Small intestine (tissue), 7 donors: ENCODE measurements at regions not wholly inside any gene's neighbourhood (a gene's known extent, or its start where the extent isn't known, plus 50 kb on each side); places are given as distances from the start of the nearest gene placed in this dataset.
"Not testable (repeated sequence)": the region's sequence is repeated elsewhere in the genome, so short reads cannot be mapped to it uniquely, and the experiment has no call there.

Source experiments
- DNase-seq, 2 donors: peaks; one replicate each; pipeline versions ENCODE4 v3.0.0 to v3.0.0-alpha.2; 2013
- FAIRE-seq: peaks from 2 replicates; lab custom pipeline; 2012; peaks lifted over from hg19 to GRCh38; lab: Jason Lieb, UNC
- H3K27ac ChIP-seq, 3 donors: one replicate each; pipeline ENCODE4 v1.5.1; 2013; ENCODE audit warnings: low read length in 2 of 3, mild to moderate bottlenecking in 2 of 3, control low read depth in 1 of 3, inconsistent platforms in 1 of 3, low read depth in 1 of 3, moderate library complexity in 1 of 3
- H3K27me3 ChIP-seq, 3 donors: one replicate each; pipeline ENCODE4 v1.6.1; 2013; ENCODE audit warnings: low read length in 3 of 3, inconsistent platforms in 1 of 3; ENCODE audit not compliant: control insufficient read depth in 3 of 3, insufficient read depth in 3 of 3
- H3K36me3 ChIP-seq, 3 donors: one replicate each; pipeline ENCODE4 v1.6.1; 2013; ENCODE audit warnings: low read length in 3 of 3, inconsistent platforms in 1 of 3, low read depth in 1 of 3, mild to moderate bottlenecking in 1 of 3, moderate library complexity in 1 of 3; ENCODE audit not compliant: control insufficient read depth in 3 of 3, insufficient read depth in 2 of 3
- H3K4me1 ChIP-seq, 3 donors: one replicate each; pipeline ENCODE4 v1.6.1; 2013; ENCODE audit warnings: low read length in 2 of 3, inconsistent platforms in 1 of 3, low read depth in 1 of 3, mild to moderate bottlenecking in 1 of 3, moderate library complexity in 1 of 3; ENCODE audit not compliant: control insufficient read depth in 3 of 3, insufficient read depth in 2 of 3
- H3K4me3 ChIP-seq, 3 donors: one replicate each; pipeline ENCODE4 v1.5.1; 2013; ENCODE audit warnings: low read length in 3 of 3, control low read depth in 1 of 3, inconsistent platforms in 1 of 3, low read depth in 1 of 3, mild to moderate bottlenecking in 1 of 3, moderate library complexity in 1 of 3
- H3K9me3 ChIP-seq, 2 donors: one replicate each; pipeline ENCODE4 v1.6.1; 2013; ENCODE audit warnings: low read depth in 1 of 2, low read length in 1 of 2; ENCODE audit not compliant: control insufficient read depth in 2 of 2, insufficient read depth in 1 of 2
- WGBS, 3 donors: extraction: QIAGEN DNeasy Blood & Tissue Kit; methylation state at CpG; one replicate each; pipeline ENCODE4 v1.1.7; 2013; 5-methylcytosine and 5-hydroxymethylcytosine counted together
- donor health status: healthy with polysubstance abuse.
- donor health status: control.
- donor health status: control.
- donor health status: Bipolar disorder and iron deficiency.
- donor health status: healthy.

DNA sequence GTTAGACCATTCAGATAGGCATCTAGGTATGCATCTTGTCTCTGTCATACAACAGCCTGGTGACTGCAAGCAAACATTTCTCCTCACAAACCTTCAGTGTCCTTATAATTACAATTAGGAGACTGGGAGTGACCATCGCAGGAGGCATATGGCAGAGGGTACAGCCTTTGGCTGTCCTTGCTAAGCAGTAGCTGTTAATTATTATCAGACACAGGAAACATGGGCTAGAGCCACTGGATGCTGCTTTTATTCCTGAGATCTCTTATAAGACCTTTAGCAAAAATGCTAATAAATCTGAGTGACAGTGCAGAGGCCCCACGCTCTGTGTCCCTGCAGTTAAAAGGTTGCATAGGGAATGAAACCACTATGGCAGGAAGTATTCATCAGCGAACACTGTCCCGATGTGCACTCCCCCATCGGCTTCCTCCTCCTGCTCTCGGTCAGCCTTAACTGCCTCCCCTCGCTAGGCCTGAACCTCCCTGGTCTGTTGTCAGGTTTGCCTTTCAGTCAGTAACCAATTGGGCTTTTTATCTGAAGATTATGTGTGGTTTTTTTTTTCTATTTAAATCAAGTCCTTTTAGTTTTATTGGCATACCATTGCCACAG lies 92.2 kb downstream of the ARHGAP11B start:
- H3K36me3 ChIP-seq, DNase-seq, FAIRE-seq, H3K4me3 ChIP-seq, H3K9me3 ChIP-seq, H3K27me3 ChIP-seq, H3K4me1 ChIP-seq, H3K27ac ChIP-seq: not testable (repeated sequence)
- 84 to 95% (median 86%) methylated on average over 3 to 4 of the region's 7 CpGs for WGBS, 3 donors

GRCh38 chr15:30719363-30719762 lies 93.4 kb downstream of the ARHGAP11B start:
- not testable (repeated sequence) for H3K4me3 ChIP-seq, H3K27ac ChIP-seq, FAIRE-seq, H3K4me1 ChIP-seq, DNase-seq, H3K36me3 ChIP-seq, H3K9me3 ChIP-seq, H3K27me3 ChIP-seq
- 86 to 95% (median 86%) methylated on average over 4 to 5 of the region's 5 CpGs for WGBS, 3 donors

DNA sequence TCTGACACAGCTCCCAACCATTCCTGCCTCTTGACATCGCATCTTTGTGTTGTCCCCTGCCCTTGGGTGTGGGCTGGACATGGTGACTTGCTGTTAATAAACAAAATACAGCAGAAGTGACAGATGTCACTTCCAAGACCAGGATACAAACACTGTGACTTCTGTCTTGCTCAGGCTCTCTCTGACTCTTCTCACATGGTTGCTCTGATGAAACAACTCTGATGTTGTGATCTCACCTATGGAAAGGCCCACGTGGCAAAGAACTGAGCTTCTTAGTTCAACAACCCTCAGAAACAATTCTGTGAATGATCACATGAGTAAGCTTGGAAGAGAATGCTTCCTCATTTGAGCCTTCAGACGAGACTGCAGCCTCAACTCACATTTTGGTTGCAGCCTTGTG lies 94.9 kb downstream of the ARHGAP11B start:
- not testable (repeated sequence) for H3K4me1 ChIP-seq, FAIRE-seq, DNase-seq, H3K36me3 ChIP-seq, H3K4me3 ChIP-seq, H3K27me3 ChIP-seq, H3K27ac ChIP-seq, H3K9me3 ChIP-seq
- WGBS, 3 donors, result 73 to 95% (median 76%) methylated on average over 2 to 3 of the region's 3 CpGs

- WGBS, 3 donors, result 40 to 82% methylated on average over 1 to 2 of the region's 2 CpGs; no CpG with 5 or more reads in 1 of the 3 donors
- H3K9me3 ChIP-seq, H3K4me3 ChIP-seq, H3K4me1 ChIP-seq, DNase-seq, H3K36me3 ChIP-seq, H3K27ac ChIP-seq, FAIRE-seq, H3K27me3 ChIP-seq: not testable (repeated sequence)
These were observed 95.6 kb downstream of the ARHGAP11B start for GRCh38 chr15:30721529-30721928.

- H3K4me3 ChIP-seq, FAIRE-seq, H3K4me1 ChIP-seq, H3K27ac ChIP-seq, H3K36me3 ChIP-seq, H3K27me3 ChIP-seq, H3K9me3 ChIP-seq, DNase-seq: not testable (repeated sequence)
- 90 to 95% (median 94%) methylated on average over 1 of the region's 1 CpG for WGBS, 3 donors
These were observed 97.7 kb downstream of the ARHGAP11B start for GRCh38 chr15:30723540-30724175.

DNA sequence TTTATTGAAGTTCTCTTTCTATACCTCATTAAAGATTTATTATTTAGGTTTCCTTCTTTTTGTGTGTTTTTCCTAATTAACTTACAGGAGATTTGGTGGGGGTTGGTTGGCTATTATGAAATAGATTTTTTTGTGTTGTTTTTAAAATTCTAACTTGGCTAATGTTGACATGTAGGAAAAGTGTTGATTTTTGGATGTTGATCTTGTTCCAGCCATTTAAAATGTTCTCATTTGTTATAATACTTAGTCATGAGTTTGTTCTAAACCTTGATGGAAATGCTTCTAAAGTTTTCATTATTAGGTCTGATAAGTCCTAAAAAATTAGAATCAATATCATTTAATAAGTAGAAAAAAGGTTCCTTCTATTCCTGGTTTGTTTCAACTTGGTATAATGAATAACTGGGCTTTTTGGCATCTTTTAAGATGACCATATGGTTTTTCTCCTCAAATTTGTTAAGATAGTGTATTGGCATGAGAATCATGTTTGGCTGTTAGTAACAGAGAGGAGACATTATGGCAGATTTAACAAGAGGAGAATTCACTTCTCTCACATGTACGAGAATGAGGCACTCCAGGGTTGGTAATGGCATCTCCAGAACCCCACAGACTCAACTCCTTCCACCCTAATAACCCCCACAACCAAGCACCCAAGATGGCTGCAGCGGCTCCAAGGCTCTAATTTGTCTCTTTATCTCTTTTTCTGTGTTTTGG lies 104.1 kb downstream of the ARHGAP11B start:
- not testable (repeated sequence) for H3K4me1 ChIP-seq, H3K4me3 ChIP-seq, H3K27ac ChIP-seq, H3K9me3 ChIP-seq, FAIRE-seq, DNase-seq, H3K27me3 ChIP-seq, H3K36me3 ChIP-seq
- WGBS, 3 donors, result 86 to 100% (median 98%) methylated on average over 2 of the region's 2 CpGs

DNA sequence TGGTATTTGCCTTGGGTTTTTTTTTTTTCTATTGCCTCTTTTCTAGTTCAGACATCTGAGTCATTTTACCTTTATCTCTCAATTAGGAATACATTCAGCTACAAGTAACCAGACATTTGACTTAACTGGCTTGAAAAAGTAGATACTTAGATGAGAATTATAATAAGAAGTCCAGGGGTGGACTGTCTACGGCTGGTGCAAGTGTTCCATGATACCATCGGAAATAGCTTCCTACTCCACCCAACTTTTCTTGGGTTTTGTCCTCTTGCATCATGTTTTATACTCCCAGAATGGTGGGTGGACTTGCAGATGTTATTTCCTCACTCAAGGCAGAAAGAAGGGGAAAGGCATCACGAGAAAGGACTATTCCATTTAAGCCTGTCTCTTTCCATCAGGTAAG lies 104.7 kb downstream of the ARHGAP11B start:
- H3K4me1 ChIP-seq, H3K36me3 ChIP-seq, FAIRE-seq, H3K9me3 ChIP-seq, H3K27me3 ChIP-seq, DNase-seq, H3K4me3 ChIP-seq, H3K27ac ChIP-seq: not testable (repeated sequence)
- 95 to 99% (median 98%) methylated on average over 3 of the region's 3 CpGs for WGBS, 3 donors

GRCh38 chr15:30732100-30732499 lies 106.2 kb downstream of the ARHGAP11B start:
- H3K4me1 ChIP-seq, H3K27me3 ChIP-seq, DNase-seq, H3K36me3 ChIP-seq, FAIRE-seq, H3K9me3 ChIP-seq, H3K4me3 ChIP-seq, H3K27ac ChIP-seq: not testable (repeated sequence)
- 97 to 99% (median 99%) methylated on average over 4 of the region's 4 CpGs for WGBS, 3 donors
